H9 (cell line): ENCODE measurements at regions not wholly inside any gene's neighbourhood (a gene's known extent, or its start where the extent isn't known, plus 50 kb on each side); places are given as distances from the start of the nearest gene placed in this dataset.

Experiments
- DNase-seq: peaks from one replicate; pipeline ENCODE4 v3.0.0-alpha.2; 2017
- H2AFZ ChIP-seq: one replicate; pipeline ENCODE4 v1.6.1; 2013; ENCODE audit warnings: mild to moderate bottlenecking, low read length, control low read depth, moderate library complexity
- H2AK5ac ChIP-seq: 2 replicates; pipeline ENCODE4 v1.6.1; 2013; ENCODE audit warnings: low read length, control low read depth, mixed read lengths; ENCODE audit not compliant: insufficient read length
- H2BK120ac ChIP-seq: one replicate; pipeline ENCODE4 v1.6.1; 2013; ENCODE audit warnings: low read depth, mild to moderate bottlenecking, low read length, control low read depth, inconsistent platforms; ENCODE audit not compliant: poor library complexity, severe bottlenecking
- H2BK12ac ChIP-seq: 2 replicates; pipeline ENCODE4 v1.6.1; 2013; ENCODE audit warnings: low read length, control low read depth, mixed read lengths, low read depth; ENCODE audit not compliant: insufficient read length
- H2BK15ac ChIP-seq: 2 replicates; pipeline ENCODE4 v1.6.1; 2013; ENCODE audit warnings: low read depth, low read length, control low read depth
- H2BK20ac ChIP-seq: one replicate; pipeline ENCODE4 v1.6.1; 2013; ENCODE audit warnings: low read depth, mild to moderate bottlenecking, low read length, control low read depth, inconsistent platforms; ENCODE audit not compliant: poor library complexity, severe bottlenecking
- H2BK5ac ChIP-seq: 2 replicates; pipeline ENCODE4 v1.6.1; 2013; ENCODE audit warnings: low read length, control low read depth, mixed read lengths; ENCODE audit not compliant: insufficient read length
- H3K14ac ChIP-seq: 2 replicates; pipeline ENCODE4 v1.6.1; 2013; ENCODE audit warnings: low read length, control low read depth; ENCODE audit not compliant: insufficient read depth
- H3K18ac ChIP-seq: 2 replicates; pipeline ENCODE4 v1.6.1; 2013; ENCODE audit warnings: low read depth, mild to moderate bottlenecking, mixed read lengths, low read length, control low read depth; ENCODE audit not compliant: insufficient read length
- H3K23ac ChIP-seq: 2 replicates; pipeline ENCODE4 v1.6.1; 2013; ENCODE audit warnings: low read length, control low read depth, mixed read lengths, low read depth; ENCODE audit not compliant: insufficient read length
- H3K23me2 ChIP-seq: 2 replicates; pipeline ENCODE4 v1.6.1; 2013; ENCODE audit warnings: low read depth, mild to moderate bottlenecking, mixed read lengths, low read length, control low read depth; ENCODE audit not compliant: insufficient read length, poor library complexity, severe bottlenecking
- H3K27ac ChIP-seq: 2 replicates; pipeline ENCODE4 v1.5.1; 2013; ENCODE audit warnings: low read length, control low read depth, mixed read lengths, low read depth; ENCODE audit not compliant: insufficient read length
- H3K27me3 ChIP-seq: 2 replicates; pipeline ENCODE4 v1.6.1; 2013; ENCODE audit warnings: low read length, control low read depth, inconsistent platforms; ENCODE audit not compliant: insufficient read depth
- H3K4ac ChIP-seq: 2 replicates; pipeline ENCODE4 v1.6.1; 2013; ENCODE audit warnings: low read depth, mild to moderate bottlenecking, control low read depth, inconsistent platforms, low read length, moderate library complexity
- H3K4me1 ChIP-seq: 2 replicates; pipeline ENCODE4 v1.6.1; 2013; ENCODE audit warnings: low read length, control low read depth, inconsistent platforms; ENCODE audit not compliant: insufficient read depth
- H3K4me2 ChIP-seq: 2 replicates; pipeline ENCODE4 v1.6.1; 2013; ENCODE audit warnings: low read length, control low read depth, mixed read lengths; ENCODE audit not compliant: insufficient read length, insufficient read depth
- H3K56ac ChIP-seq: 2 replicates; pipeline ENCODE4 v1.6.1; 2013; ENCODE audit warnings: low read depth, mild to moderate bottlenecking, mixed read lengths, low read length, control low read depth; ENCODE audit not compliant: insufficient read length
- H3K79me1 ChIP-seq: 2 replicates; pipeline ENCODE4 v1.6.1; 2013; ENCODE audit warnings: low read depth, mild to moderate bottlenecking, moderate library complexity, low read length, control low read depth, inconsistent platforms; ENCODE audit not compliant: insufficient read depth, poor library complexity, severe bottlenecking
- H3K79me2 ChIP-seq: 2 replicates; pipeline ENCODE4 v1.6.1; 2013; ENCODE audit warnings: low read length, control low read depth, inconsistent platforms; ENCODE audit not compliant: insufficient read depth
- H3K9ac ChIP-seq: 2 replicates; pipeline ENCODE4 v1.6.1; 2013; ENCODE audit warnings: low read length, control low read depth, mixed read lengths; ENCODE audit not compliant: insufficient read length; ENCODE audit errors: extremely low read depth
- H3K9me3 ChIP-seq: one replicate; pipeline ENCODE4 v1.6.1; 2013; ENCODE audit warnings: low read depth, low read length, inconsistent platforms; ENCODE audit not compliant: control insufficient read depth
- H3T11ph ChIP-seq: one replicate; pipeline ENCODE4 v1.6.1; 2013; ENCODE audit warnings: mild to moderate bottlenecking, low read length, control low read depth, inconsistent platforms
- H4K20me1 ChIP-seq: one replicate; pipeline ENCODE4 v1.6.1; 2013; ENCODE audit not compliant: control insufficient read depth, insufficient read length, insufficient read depth
- H4K5ac ChIP-seq: 2 replicates; pipeline ENCODE4 v1.6.1; 2013; ENCODE audit warnings: low read depth, mild to moderate bottlenecking, mixed read lengths, low read length, control low read depth; ENCODE audit not compliant: insufficient read length
- H4K8ac ChIP-seq: replicated peaks from 2 replicates; pipeline ENCODE4 v1.6.1; 2013; ENCODE audit warnings: low read length, control low read depth, mixed read lengths, low read depth; ENCODE audit not compliant: insufficient read length
- H4K91ac ChIP-seq: 2 replicates; pipeline ENCODE4 v1.6.1; 2013; ENCODE audit warnings: low read depth, mild to moderate bottlenecking, moderate library complexity, mixed read lengths, low read length, control low read depth; ENCODE audit not compliant: insufficient read length
- H3K27ac Mint-ChIP-seq, 3 experiments: 2 replicates in 2 of 3; 3 replicates in 1 of 3; pipeline ENCODE4 v1.8.0; 2020 to 2021; ENCODE audit warnings: mixed read lengths in 3 of 3, mild to moderate bottlenecking in 1 of 3, moderate library complexity in 1 of 3
- H3K27me3 Mint-ChIP-seq: 2 replicates; pipeline ENCODE4 v1.8.0; 2021; ENCODE audit warnings: low read depth, mild to moderate bottlenecking, moderate library complexity, mixed read lengths
- H3K36me3 Mint-ChIP-seq, 3 experiments: 2 replicates in 2 of 3; 3 replicates in 1 of 3; pipeline ENCODE4 v1.8.0; 2020 to 2021; ENCODE audit warnings: low read depth in 3 of 3, mixed read lengths in 3 of 3; ENCODE audit not compliant: insufficient read depth in 1 of 3
- H3K4me1 Mint-ChIP-seq, 2 experiments: 2 replicates each; pipeline ENCODE4 v1.8.0; 2020; ENCODE audit warnings: mixed read lengths in 2 of 2
- H3K4me3 Mint-ChIP-seq, 2 experiments: 2 replicates in 1 of 2; 3 replicates in 1 of 2; pipeline ENCODE4 v1.8.0; 2020 to 2021; ENCODE audit warnings: mild to moderate bottlenecking in 2 of 2, mixed read lengths in 2 of 2, moderate library complexity in 1 of 2
- H3K9me3 Mint-ChIP-seq, 2 experiments: 2 replicates in 1 of 2; 3 replicates in 1 of 2; pipeline ENCODE4 v1.8.0; 2020; ENCODE audit warnings: mild to moderate bottlenecking in 2 of 2, mixed read lengths in 2 of 2, moderate library complexity in 1 of 2
- CTCF ChIP-seq: fragments of 200-600 bp; sonication (generic); conservative IDR thresholded peaks from 3 replicates; pipeline ENCODE4 v1.8.0; 2021; ENCODE audit warnings: antibody characterized with exemption, mild to moderate bottlenecking
- WGBS: extraction: QIAGEN DNeasy Blood & Tissue Kit; methylation state at CpG from one replicate; pipeline ENCODE4 v1.1.7; 2013; ENCODE audit warnings: missing lambda C conversion rate, low lambda C conversion rate, mixed read lengths; ENCODE audit not compliant: insufficient read length; ENCODE audit errors: extremely low coverage; 5-methylcytosine and 5-hydroxymethylcytosine counted together

DNA sequence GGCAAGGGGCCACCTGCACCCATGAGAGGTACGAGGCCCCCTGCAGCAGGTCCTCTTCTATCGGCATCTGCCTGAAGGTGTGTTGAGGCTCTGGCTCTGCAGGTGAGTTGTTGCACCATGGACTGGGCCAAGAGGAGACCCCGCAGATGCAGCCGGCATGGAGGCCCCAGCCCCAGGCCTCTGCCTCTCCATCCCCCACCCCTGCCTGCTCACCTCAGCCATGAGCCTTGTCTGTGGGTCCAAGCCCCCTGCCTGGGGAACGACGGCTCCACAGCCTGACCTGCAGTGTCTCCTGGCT is 1386.2 kb downstream of the BRD1 start:
- H3K27ac ChIP-seq, result no peak overlapping the region
- H3K27me3 ChIP-seq, result no peaks in the 10 kb centered on the region
- H2BK15ac ChIP-seq, result no peak overlapping the region
- H3K9me3 ChIP-seq, result no peaks in the 10 kb centered on the region
- H2BK5ac ChIP-seq, result no peak overlapping the region
- no peak overlapping the region for H2BK20ac ChIP-seq
- H2BK120ac ChIP-seq, result no peak overlapping the region
- no peak overlapping the region for H4K91ac ChIP-seq
- H3K23ac ChIP-seq, result no peak overlapping the region
- no peaks in the 10 kb centered on the region for H3K79me2 ChIP-seq
- no peaks in the 10 kb centered on the region for H3K79me1 ChIP-seq
- H3K14ac ChIP-seq, result no peak overlapping the region
- H3T11ph ChIP-seq, result no peak overlapping the region
- H2AK5ac ChIP-seq, result no peak overlapping the region
- no peak overlapping the region for H2AFZ ChIP-seq
- no CpG with 5 or more reads among the region's 6 CpGs for WGBS
- Mint-ChIP-seq H3K9me3 (no peaks in the 10 kb centered on the region; a peak in 2 of 5 replicates), H3K4me3 (no peak overlapping the region), H3K27me3 (peaks cover 19% of the 10 kb centered on the region), H3K4me1 (peaks cover 4 to 9% of the 10 kb centered on the region in 2 experiments; a peak in 1 of 4 replicates), H3K36me3 (no peaks in the 10 kb centered on the region; a peak in 1 of 7 replicates), H3K27ac (no peak overlapping the region)
- H3K23me2 ChIP-seq, result no peaks in the 10 kb centered on the region
- H4K5ac ChIP-seq, result no peak overlapping the region
- H3K56ac ChIP-seq, result no peak overlapping the region
- H4K20me1 ChIP-seq, result no peaks in the 10 kb centered on the region
- H3K18ac ChIP-seq, result no peak overlapping the region
- H3K9ac ChIP-seq, result no peak overlapping the region
- no peaks in the 10 kb centered on the region for H3K4me1 ChIP-seq
- DNase-seq, result no peak
- no peak for TF ChIP-seq CTCF
- no peak overlapping the region for H3K4me2 ChIP-seq
- H3K4ac ChIP-seq, result no peak overlapping the region
- H4K8ac ChIP-seq, result no peak overlapping the region
- no peak overlapping the region for H2BK12ac ChIP-seq
